Kidney tubule cell (primary cell): ENCODE measurements at regions not wholly inside any gene's neighbourhood (a gene's known extent, or its start where the extent isn't known, plus 50 kb on each side); places are given as distances from the start of the nearest gene placed in this dataset.
A peak's percentile ranks its signal among the peaks of the same experiment; 100 is the strongest.

ENCODE experiments used
- DNase-seq: peaks from one replicate; pipeline ENCODE4 v3.0.0-alpha.2; 2018; ENCODE audit warnings: low spot score

- no peak for DNase-seq
Measured at GRCh38 chr7:156223935-156224832, 411.9 kb upstream of the SHH start.

DNA sequence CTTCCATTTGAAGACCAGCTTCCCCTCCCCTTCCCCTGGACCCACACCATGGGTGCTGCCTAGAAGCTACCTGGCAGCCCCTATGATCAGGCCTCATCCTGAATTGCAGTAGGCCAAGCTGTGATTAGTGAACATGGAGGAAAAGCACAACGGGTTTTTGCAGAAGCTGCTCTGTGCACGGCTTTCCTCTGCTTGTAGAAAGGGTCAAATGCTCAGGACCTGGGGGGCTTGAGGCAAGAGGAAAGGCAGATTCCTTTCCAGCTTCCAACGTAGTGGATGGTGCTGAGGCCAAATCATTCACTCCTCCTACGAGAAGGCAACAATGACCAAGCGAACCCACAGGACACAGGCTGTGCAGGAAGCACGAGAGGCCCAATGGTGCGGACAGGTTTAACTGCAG is 410.3 kb upstream of the SHH start:
- DNase-seq = no peak

DNA sequence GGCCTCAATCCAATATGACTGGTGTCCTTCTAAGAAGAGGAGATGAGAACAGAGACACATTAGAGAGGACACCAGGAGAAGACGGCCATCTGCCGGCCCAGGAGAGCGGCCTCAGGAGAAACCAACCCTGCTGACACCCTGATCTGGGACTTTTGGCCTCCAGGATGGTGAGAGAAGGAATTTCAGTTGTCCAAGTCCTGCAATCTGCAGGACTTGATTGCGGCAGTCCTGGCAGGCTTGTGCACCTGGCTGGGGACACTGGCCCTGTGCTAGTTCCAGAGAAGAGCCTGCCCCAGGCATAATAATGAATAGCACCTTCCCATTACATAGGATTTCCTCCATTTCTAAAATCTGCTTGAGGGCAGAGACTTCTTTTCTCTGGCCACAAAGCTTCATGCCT is 409.9 kb upstream of the SHH start:
- DNase-seq = no peak

DNA sequence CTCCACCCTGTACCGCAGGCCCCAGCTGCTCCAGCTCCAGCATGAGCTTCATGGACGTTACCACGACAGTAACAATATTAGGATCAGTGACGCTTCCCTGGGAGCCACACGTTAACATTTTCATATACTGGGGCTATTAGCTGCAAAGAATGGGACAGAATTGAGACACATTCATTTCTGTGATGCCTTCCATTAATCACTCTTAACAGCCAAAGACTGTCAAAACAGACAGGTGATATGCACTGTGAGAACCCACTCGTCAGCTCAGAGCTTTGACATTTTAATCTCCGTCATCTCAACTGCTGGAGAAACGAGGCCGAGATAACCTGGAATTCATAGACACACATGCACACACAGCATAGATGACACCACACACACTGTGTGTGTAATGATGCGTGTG is 408.4 kb upstream of the SHH start:
- no peak for DNase-seq

DNA sequence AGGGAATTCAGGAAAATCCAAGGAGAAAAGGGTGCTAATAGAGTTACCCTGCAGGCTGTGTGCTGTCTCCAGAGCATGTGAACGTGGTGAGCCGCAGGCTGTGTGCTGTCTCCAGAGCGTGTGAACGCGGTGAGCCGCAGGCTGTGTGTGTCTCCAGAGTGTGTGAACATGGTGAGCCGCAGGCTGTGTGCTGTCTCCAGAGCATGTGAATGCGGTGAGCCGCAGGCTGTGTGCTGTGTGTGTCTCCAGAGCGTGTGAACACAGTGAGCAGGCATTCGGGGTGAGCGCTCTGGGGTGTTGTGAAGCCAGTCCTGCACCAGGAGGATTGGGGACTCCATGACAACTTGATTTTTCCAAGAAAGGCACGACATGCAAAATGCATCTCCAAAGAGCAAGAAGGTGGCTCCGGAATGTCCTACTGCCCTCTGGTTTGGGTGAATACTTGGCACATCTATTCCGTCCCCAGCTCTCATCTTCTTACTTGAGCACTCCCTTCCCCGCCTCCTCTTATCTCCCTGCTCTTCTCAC is 407.9 kb upstream of the SHH start:
- DNase-seq = no peak

DNA sequence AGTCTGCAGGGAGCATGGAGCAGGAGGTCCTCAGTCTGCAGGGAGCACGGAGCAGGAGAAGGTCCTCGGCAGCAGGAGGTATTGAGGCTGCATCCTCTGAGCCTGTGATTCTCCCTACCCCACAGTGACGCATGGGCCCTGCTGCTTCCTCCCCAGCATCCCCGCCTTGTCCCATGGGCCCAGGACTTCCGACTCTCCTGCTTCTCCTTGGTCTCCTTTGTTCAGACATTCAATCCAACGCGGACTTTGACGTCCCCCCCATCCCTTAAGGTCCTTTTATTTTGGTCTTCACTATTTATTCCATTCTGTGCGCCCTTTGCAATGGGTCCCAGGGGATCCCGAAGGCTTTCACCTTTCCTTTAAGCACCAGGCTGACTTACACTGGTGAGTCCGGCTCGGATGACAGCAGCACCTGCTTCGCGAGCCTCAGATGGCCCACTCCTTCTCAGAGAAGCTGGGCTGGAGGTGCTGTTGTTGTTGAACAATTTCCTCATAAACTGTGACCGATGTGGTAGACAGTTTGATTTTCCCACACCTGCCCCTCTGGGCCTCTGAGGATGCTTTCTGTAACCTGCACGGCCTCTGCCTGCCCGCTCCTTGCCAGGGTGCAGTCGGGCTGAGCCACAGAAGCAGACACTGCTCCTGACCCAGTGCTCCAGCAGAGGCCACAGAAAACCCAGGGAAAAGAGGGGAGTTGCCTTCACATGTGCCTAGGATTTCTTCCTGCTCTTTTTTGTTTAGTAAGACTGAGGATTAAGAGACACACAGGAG is 407.2 kb upstream of the SHH start:
- no peak for DNase-seq

DNA sequence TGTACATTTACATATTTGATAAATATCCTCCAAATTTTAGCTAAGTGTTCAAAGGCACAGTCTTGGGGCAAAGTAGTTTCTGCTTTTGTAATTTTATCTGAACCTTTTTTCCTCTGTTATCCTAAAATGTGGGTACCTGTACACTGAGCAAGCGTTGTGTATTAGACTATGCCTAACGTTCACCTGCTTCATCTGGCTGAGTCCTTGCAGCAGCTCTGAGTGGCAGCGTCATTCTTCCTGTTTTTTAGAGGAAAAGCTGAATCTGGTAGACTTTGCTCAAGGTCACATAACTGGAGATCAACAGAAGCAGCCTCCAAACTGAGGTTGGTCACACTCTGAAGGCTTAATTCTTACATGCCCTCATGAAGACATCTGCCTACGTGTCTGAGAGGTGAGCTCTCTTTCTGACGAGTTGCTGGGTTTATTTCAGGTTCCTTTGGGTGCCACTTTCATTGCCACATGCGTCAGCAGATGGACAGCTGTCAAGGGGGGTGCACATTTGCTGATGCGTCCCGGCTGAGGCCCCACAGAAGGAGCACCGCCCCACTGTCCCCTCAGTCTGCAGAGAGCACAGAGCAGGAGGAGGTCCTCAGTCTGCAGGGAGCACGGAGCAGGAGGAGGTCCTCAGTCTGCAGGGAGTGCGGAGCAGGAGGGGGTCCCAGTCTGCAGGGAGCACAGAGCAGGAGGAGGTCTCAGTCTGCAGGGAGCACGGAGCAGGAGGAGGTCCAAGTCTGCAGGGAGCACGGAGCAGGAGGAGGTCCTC is 406.5 kb upstream of the SHH start:
- no peak for DNase-seq

- DNase-seq = no peak
Measured at GRCh38 chr7:156217803-156218202, 405.5 kb upstream of the SHH start.

DNA sequence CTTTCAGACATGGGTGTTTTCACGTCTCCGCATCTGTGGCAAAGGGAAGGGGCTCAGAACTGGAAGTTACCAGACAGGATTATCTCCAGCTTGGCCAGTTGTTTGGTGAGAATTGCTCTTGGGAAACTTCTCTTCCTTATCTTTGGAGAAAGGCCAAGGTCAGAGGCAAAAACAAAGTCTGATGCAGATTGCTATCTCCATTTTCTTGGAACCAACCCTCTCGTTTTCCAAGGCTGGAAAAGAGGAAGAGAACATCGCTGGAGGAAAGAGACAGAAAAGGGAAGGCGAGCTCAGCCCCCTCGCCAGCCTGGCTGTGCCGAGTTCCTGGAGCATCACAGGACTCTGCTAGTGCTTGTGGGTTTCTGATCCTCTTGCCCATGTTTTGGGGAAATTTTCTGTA is 396.8 kb upstream of the SHH start:
- DNase-seq = no peak

- no peak for DNase-seq
Measured at GRCh38 chr7:156207306-156207705, 395.0 kb upstream of the SHH start.

GRCh38 chr7:156206174-156206573 is 393.9 kb upstream of the SHH start:
- DNase-seq = no peak

GRCh38 chr7:156204820-156205219 is 392.6 kb upstream of the SHH start:
- no peak for DNase-seq

DNA sequence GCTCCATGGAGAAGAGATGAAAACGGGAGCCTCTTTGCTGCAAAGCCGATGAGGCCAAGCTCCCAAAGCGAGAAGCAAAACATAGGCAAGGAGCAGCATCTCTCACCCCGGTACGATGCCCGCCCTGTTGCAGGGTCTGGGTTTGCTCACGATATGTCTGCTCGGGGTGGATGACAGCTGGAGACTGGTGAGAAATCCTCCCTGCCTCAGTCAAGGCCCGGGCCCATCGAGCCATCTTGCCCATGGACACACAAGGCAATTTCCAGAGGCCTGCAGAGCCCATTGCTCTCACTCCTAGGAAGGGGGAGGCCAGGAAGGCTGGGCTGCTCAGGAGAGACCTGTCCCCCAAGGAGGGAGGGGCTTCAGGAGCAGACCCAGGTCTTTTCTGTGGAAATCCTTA is 391.7 kb upstream of the SHH start:
- DNase-seq = no peak

DNA sequence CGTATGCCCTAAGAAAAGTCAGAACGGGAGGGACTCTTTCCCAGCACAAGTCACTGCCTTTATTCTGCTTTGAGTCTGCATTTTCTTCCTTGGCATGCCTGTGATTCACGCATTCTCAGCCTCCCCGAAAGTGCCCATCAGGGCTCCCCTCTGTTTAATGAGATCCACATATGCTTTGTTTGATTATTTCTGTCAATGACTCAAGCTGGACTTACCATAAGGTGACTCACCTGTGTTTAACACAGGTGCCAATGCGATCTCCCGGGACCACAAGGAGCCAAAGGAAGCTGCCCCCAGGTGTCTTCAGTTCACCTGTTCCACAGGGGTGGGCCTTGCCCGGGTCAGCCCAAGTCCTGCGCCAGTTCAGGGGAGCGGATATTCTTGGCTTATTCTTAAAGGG is 386.0 kb upstream of the SHH start:
- peak; percentile 12 for DNase-seq

DNA sequence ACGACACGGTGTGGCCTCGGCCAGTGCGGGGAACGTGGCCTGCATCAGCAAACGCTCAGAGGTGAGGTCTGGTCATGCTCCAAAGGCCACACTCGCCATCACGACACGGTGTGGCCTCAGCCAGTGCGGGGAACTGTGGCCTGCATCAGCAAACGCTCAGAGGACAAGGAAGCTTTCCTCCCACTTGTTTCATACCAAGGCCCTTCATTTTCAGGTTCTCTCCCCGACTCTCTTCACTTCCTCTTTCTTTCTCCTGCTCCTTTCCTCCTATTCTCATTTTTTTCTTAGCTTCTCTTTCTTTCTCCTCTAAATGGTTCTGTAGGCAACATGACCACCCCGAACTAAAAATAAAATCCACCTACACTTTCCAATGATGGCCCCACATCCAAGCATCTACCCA is 384.4 kb upstream of the SHH start:
- no peak for DNase-seq

DNA sequence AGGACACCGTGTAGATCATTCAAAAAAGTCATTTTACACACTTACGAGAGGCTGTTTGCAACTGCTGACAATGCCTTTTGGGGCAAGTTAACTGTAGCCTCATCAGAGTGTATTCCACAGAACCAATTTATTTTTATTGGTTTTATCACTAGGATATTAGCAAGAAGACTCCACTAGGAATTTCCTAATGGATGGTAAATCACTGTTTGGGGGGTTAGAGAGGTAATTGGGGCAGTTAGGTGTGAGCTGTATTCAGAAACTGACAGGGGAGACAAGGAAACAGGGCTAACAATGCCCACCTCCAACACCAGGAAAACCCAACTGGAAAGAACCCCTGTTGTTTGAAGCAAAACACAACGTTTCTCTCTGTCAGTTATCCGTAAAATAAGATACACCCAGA is 383.0 kb upstream of the SHH start:
- no peak for DNase-seq

DNA sequence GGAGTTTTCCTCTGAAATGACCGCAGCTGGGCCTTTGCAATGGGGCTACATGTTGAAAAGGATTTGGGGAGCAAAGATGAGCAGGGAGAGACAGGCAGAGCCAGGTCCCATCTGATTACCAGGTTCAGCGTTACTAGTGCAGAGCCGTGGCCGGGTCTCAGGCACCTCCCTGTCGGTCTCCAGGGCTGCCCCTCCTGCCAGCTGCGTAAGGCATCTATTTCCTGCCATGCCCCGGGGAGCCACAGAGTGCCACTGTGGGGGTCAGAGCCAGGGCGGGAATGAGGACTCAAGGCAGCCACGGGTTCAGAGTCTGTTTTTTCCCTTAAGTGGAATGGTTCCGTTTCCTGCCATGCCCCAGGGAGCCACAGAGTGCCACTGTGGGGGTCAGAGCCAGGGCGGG is 382.6 kb upstream of the SHH start:
- DNase-seq = no peak

GRCh38 chr7:156192921-156193320 is 380.7 kb upstream of the SHH start:
- DNase-seq = peak; percentile 64

GRCh38 chr7:156191090-156191489 is 378.8 kb upstream of the SHH start:
- DNase-seq = no peak

DNA sequence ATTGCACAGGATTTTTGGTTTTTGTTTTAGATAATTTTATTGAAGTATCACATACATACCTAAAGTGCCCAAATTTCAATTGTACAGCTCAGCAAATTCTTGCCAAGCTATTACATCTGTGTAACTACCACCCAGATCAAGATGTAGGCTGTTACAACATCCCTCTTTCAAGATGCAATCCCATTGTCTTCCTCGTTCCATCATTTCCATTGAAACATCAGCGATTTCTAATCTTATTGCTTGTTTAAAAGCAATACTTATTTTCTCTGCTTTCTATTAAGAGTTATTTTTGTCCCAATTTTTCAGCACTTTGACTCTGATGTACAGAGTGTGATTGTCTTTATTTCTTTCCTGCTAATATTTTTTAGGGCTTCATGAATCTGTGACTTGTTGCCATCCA is 372.8 kb upstream of the SHH start:
- DNase-seq = no peak

GRCh38 chr7:156184164-156184563 is 371.9 kb upstream of the SHH start:
- no peak for DNase-seq

GRCh38 chr7:156180451-156181229 is 368.4 kb upstream of the SHH start:
- DNase-seq = no peak
